KBM-7 (cell line): ENCODE measurements at regions not wholly inside any gene's neighbourhood (a gene's known extent, or its start where the extent isn't known, plus 50 kb on each side); places are given as distances from the start of the nearest gene placed in this dataset.
"Not testable (repeated sequence)": the region's sequence is repeated elsewhere in the genome, so short reads cannot be mapped to it uniquely, and the experiment has no call there.

Source experiments
- DNase-seq: peaks from one replicate; pipeline ENCODE4 v3.0.0-alpha.2; 2015
- in situ Hi-C: fragments of 300-500 bp; cut with MboI; formaldehyde crosslinking; loops from 2 replicates; pipeline ENCODE4 v1.14.3; 2020; ENCODE audit warnings: low sequenced_read_pairs, low pct_unique_long_range_greater_than_20kb, mixed read lengths

- DNase-seq: no peak
- in situ Hi-C loops: no loop called here
These were observed 334.5 kb upstream of the CDH2 start for GRCh38 chr18:28511413-28511821.

GRCh38 chr18:28510210-28510609, 333.3 kb upstream of the CDH2 start:
- in situ Hi-C loops: no loop called here
- DNase-seq: no peak

GRCh38 chr18:28504066-28504465, 327.1 kb upstream of the CDH2 start:
- in situ Hi-C loops: no loop called here
- DNase-seq: no peak

GRCh38 chr18:28494151-28494550, 317.2 kb upstream of the CDH2 start:
- no peak for DNase-seq
- in situ Hi-C loops: no loop called here

GRCh38 chr18:28485918-28486317, 309.0 kb upstream of the CDH2 start:
- in situ Hi-C loops: no loop called here
- DNase-seq: no peak

GRCh38 chr18:28485210-28485801, 308.4 kb upstream of the CDH2 start:
- DNase-seq: no peak

GRCh38 chr18:28478531-28478930, 301.6 kb upstream of the CDH2 start:
- no peak for DNase-seq
- in situ Hi-C loops: no loop called here

More at GRCh38 chr18:28485210-28485801, 308.4 kb upstream of the CDH2 start:
- in situ Hi-C loops: no loop called here

GRCh38 chr18:28476302-28476701, 299.4 kb upstream of the CDH2 start:
- in situ Hi-C loops: no loop called here
- no peak for DNase-seq

GRCh38 chr18:28469946-28470345, 293.0 kb upstream of the CDH2 start:
- DNase-seq: no peak
- in situ Hi-C loops: no loop called here

- no peak for DNase-seq
- in situ Hi-C loops: no loop called here
These were observed 292.0 kb upstream of the CDH2 start for GRCh38 chr18:28468901-28469300.

GRCh38 chr18:28466204-28466603, 289.3 kb upstream of the CDH2 start:
- no peak for DNase-seq
- in situ Hi-C loops: no loop called here

- DNase-seq: no peak
- in situ Hi-C loops: no loop called here
These were observed 282.7 kb upstream of the CDH2 start for GRCh38 chr18:28459587-28459986.

GRCh38 chr18:28458751-28459150, 281.8 kb upstream of the CDH2 start:
- in situ Hi-C loops: no loop called here
- no peak for DNase-seq

GRCh38 chr18:28457784-28458183, 280.9 kb upstream of the CDH2 start:
- in situ Hi-C loops: no loop called here

GRCh38 chr18:28455971-28456370, 279.0 kb upstream of the CDH2 start:
- in situ Hi-C loops: no loop called here
- no peak for DNase-seq

More at GRCh38 chr18:28457784-28458183, 280.9 kb upstream of the CDH2 start:
- DNase-seq: no peak

- in situ Hi-C loops: no loop called here
- no peak for DNase-seq
These were observed 262.9 kb upstream of the CDH2 start for GRCh38 chr18:28439870-28440269.

GRCh38 chr18:28438381-28438780, 261.5 kb upstream of the CDH2 start:
- DNase-seq: no peak
- in situ Hi-C loops: no loop called here

GRCh38 chr18:28432339-28432738, 255.4 kb upstream of the CDH2 start:
- DNase-seq: no peak
- in situ Hi-C loops: no loop called here

- in situ Hi-C loops: no loop called here
- no peak for DNase-seq
These were observed 249.0 kb upstream of the CDH2 start for GRCh38 chr18:28425886-28426285.

GRCh38 chr18:28422577-28422976, 245.6 kb upstream of the CDH2 start:
- no peak for DNase-seq
- in situ Hi-C loops: no loop called here

- DNase-seq, in situ Hi-C loops: not testable (repeated sequence)
These were observed 245.0 kb upstream of the CDH2 start for GRCh38 chr18:28421950-28422349.

- in situ Hi-C loops: no loop called here
- no peak for DNase-seq
These were observed 235.6 kb upstream of the CDH2 start for GRCh38 chr18:28412521-28412920.
